OCI-LY1 (cell line): ENCODE measurements at regions not wholly inside any gene's neighbourhood (a gene's known extent, or its start where the extent isn't known, plus 50 kb on each side); places are given as distances from the start of the nearest gene placed in this dataset.

Source experiments
- H2AFZ ChIP-seq: fragments of 200-600 bp; sonication (generic), shearing (Covaris generic); 2 replicates; pipeline ENCODE4 v1.6.0; 2014; ENCODE audit warnings: antibody characterized with exemption, mild to moderate bottlenecking, low read length
- H3F3A ChIP-seq: fragments of 200-600 bp; sonication (generic), shearing (Covaris generic); 2 replicates; pipeline ENCODE4 v1.6.0; 2014; ENCODE audit warnings: mild to moderate bottlenecking, antibody characterized with exemption, low read length, moderate library complexity; ENCODE audit not compliant: insufficient read depth
- H3K27ac ChIP-seq: fragments of 200-600 bp; sonication (generic); 2 replicates; pipeline ENCODE4 v1.5.1; 2014; ENCODE audit warnings: low read length, mixed run types, mild to moderate bottlenecking, low read depth; ENCODE audit not compliant: poor library complexity, severe bottlenecking
- H3K27me3 ChIP-seq: fragments of 200-600 bp; sonication (generic); 2 replicates; pipeline ENCODE4 v1.6.0; 2014; ENCODE audit warnings: antibody characterized with exemption, mild to moderate bottlenecking, low read length, moderate library complexity; ENCODE audit not compliant: insufficient read depth
- H3K36me3 ChIP-seq: fragments of 200-600 bp; sonication (generic); 2 replicates; pipeline ENCODE4 v1.6.1; 2014; ENCODE audit warnings: mild to moderate bottlenecking, antibody characterized with exemption, low read length, moderate library complexity, mixed read lengths; ENCODE audit not compliant: insufficient read depth
- H3K4me1 ChIP-seq: fragments of 200-600 bp; sonication (generic); 2 replicates; pipeline ENCODE4 v1.5.1; 2014; ENCODE audit warnings: mild to moderate bottlenecking, low read length, moderate library complexity; ENCODE audit not compliant: insufficient read depth, severe bottlenecking
- H3K4me2 ChIP-seq: fragments of 200-600 bp; sonication (generic), shearing (Covaris generic); 2 replicates; pipeline ENCODE4 v1.6.1; 2014; ENCODE audit warnings: low read length
- H3K4me3 ChIP-seq: fragments of 200-600 bp; sonication (generic); 2 replicates; pipeline ENCODE4 v1.5.1; 2014; ENCODE audit warnings: low read length, low read depth, mild to moderate bottlenecking, mixed read lengths; ENCODE audit not compliant: poor library complexity, severe bottlenecking
- H3K79me2 ChIP-seq: fragments of 200-600 bp; shearing (Covaris generic); 2 replicates; pipeline ENCODE4 v1.6.1; 2016; ENCODE audit warnings: mixed run types, low read length, mixed read lengths; ENCODE audit not compliant: insufficient read depth
- H3K9ac ChIP-seq: fragments of 200-600 bp; sonication (generic), shearing (Covaris generic); 2 replicates; pipeline ENCODE4 v1.6.1; 2014; ENCODE audit warnings: mild to moderate bottlenecking, low read length, mixed read lengths
- H3K9me2 ChIP-seq: fragments of 200-600 bp; sonication (generic), shearing (Covaris generic); 2 replicates; pipeline ENCODE4 v1.6.1; 2014; ENCODE audit warnings: low read depth, mild to moderate bottlenecking, low read length, mixed read lengths
- H3K9me3 ChIP-seq: fragments of 200-600 bp; shearing (Covaris generic); 2 replicates; pipeline ENCODE4 v1.6.1; 2014; ENCODE audit warnings: low read length, mixed read lengths
- H4K20me1 ChIP-seq: fragments of 200-600 bp; sonication (generic), shearing (Covaris generic); 2 replicates; pipeline ENCODE4 v1.6.0; 2016; ENCODE audit warnings: mild to moderate bottlenecking, low read length; ENCODE audit not compliant: insufficient read depth
- CTCF ChIP-seq: fragments of 200-600 bp; sonication (generic), shearing (Covaris generic); IDR thresholded peaks from 2 replicates; pipeline ENCODE4 v1.5.1; 2017; ENCODE audit warnings: mild to moderate bottlenecking, antibody characterized with exemption, low read length, moderate library complexity, mixed read lengths
- EZH2 ChIP-seq: fragments of 200-600 bp; sonication (generic), shearing (Covaris generic); IDR thresholded peaks from 2 replicates; pipeline ENCODE4 v1.8.0; 2017; ENCODE audit warnings: borderline replicate concordance, mixed run types, mild to moderate bottlenecking, antibody characterized with exemption, low read length, moderate library complexity, mixed read lengths

GRCh38 chr20:55701467-55701866 lies 303.9 kb downstream of the CBLN4 start:
- TF ChIP-seq CTCF, result no peak
- TF ChIP-seq EZH2, result no peak
- Histone ChIP-seq H3K4me1 (no peaks in the 10 kb centered on the region), H3K27me3 (no peaks in the 10 kb centered on the region), H3K9me2 (no peaks in the 10 kb centered on the region), H3K79me2 (no peaks in the 10 kb centered on the region), H3K27ac (no peak overlapping the region), H3K36me3 (no peaks in the 10 kb centered on the region), H3K9me3 (no peaks in the 10 kb centered on the region), H3K4me2 (no peak overlapping the region), H3K9ac (no peak overlapping the region), H3F3A (no peaks in the 10 kb centered on the region), H2AFZ (no peak overlapping the region), H4K20me1 (no peaks in the 10 kb centered on the region), H3K4me3 (no peak overlapping the region)

GRCh38 chr20:55696520-55696919 lies 308.8 kb downstream of the CBLN4 start:
- Histone ChIP-seq H3K4me1 (no peaks in the 10 kb centered on the region), H3K9ac (no peak overlapping the region), H3F3A (no peaks in the 10 kb centered on the region), H4K20me1 (no peaks in the 10 kb centered on the region), H2AFZ (no peak overlapping the region), H3K9me3 (no peaks in the 10 kb centered on the region), H3K27ac (no peak overlapping the region), H3K79me2 (no peaks in the 10 kb centered on the region), H3K27me3 (no peaks in the 10 kb centered on the region), H3K4me2 (no peak overlapping the region), H3K4me3 (no peak overlapping the region), H3K9me2 (no peaks in the 10 kb centered on the region), H3K36me3 (no peaks in the 10 kb centered on the region)
- TF ChIP-seq EZH2 (no peak), CTCF (no peak)

GRCh38 chr20:55693641-55694040 lies 311.7 kb downstream of the CBLN4 start:
- Histone ChIP-seq H4K20me1 (no peaks in the 10 kb centered on the region), H3K36me3 (no peaks in the 10 kb centered on the region), H3K4me1 (no peaks in the 10 kb centered on the region), H3K9ac (no peak overlapping the region), H3K4me2 (no peak overlapping the region), H3K79me2 (no peaks in the 10 kb centered on the region), H3K9me3 (no peaks in the 10 kb centered on the region), H3K27me3 (no peaks in the 10 kb centered on the region), H2AFZ (no peak overlapping the region), H3F3A (no peaks in the 10 kb centered on the region), H3K27ac (no peak overlapping the region), H3K9me2 (no peaks in the 10 kb centered on the region), H3K4me3 (no peak overlapping the region)
- no peak for TF ChIP-seq CTCF
- TF ChIP-seq EZH2, result no peak
